Activated naive CD8-positive, alpha-beta T cell treated with anti-CD3 and anti-CD28 coated beads, Interleukin-2, amount 10 ng/mL, durations not matched to agents 7 days and 5 days (primary cell): ENCODE measurements at regions not wholly inside any gene's neighbourhood (a gene's known extent, or its start where the extent isn't known, plus 50 kb on each side); places are given as distances from the start of the nearest gene placed in this dataset.

Experiments used
- ATAC-seq: fragments of 150-1000 bp; cut with Tn5 transposase; one replicate; pipeline ENCODE4 v1.10.0; 2021; ENCODE audit warnings: low read depth, moderate library complexity
- POLR2A ChIA-PET: fragments of 350-600 bp; sonication (Branson Sonifier 250); formaldehyde crosslinking; loops from one replicate; lab custom pipeline; 2021; ENCODE audit warnings: antibody characterized with exemption; lab: Charles Lee
- DNase-seq: peaks from one replicate; pipeline ENCODE4 v3.0.0; 2021
- H3K27ac Mint-ChIP-seq: one replicate; pipeline ENCODE4 v1.8.0; 2022; ENCODE audit warnings: mild to moderate bottlenecking, mixed read lengths
- H3K27me3 Mint-ChIP-seq: one replicate; pipeline ENCODE4 v1.8.0; 2022; ENCODE audit warnings: mild to moderate bottlenecking, moderate library complexity, mixed read lengths
- H3K36me3 Mint-ChIP-seq: one replicate; pipeline ENCODE4 v1.8.0; 2021; ENCODE audit warnings: mild to moderate bottlenecking, mixed read lengths
- H3K4me1 Mint-ChIP-seq: one replicate; pipeline ENCODE4 v1.8.0; 2021; ENCODE audit warnings: mixed read lengths
- H3K4me3 Mint-ChIP-seq: one replicate; pipeline ENCODE4 v1.8.0; 2022; ENCODE audit warnings: mild to moderate bottlenecking, moderate library complexity, mixed read lengths
- H3K9me3 Mint-ChIP-seq: one replicate; pipeline ENCODE4 v1.8.0; 2021; ENCODE audit warnings: mixed read lengths

GRCh38 chr1:177794376-177794991 lies 175.4 kb downstream of the SEC16B start:
- ATAC-seq (no peak), DNase-seq (no peak)
- Mint-ChIP-seq H3K4me1 (no peaks in the 10 kb centered on the region), H3K36me3 (no peaks in the 10 kb centered on the region), H3K27ac (no peak overlapping the region), H3K4me3 (no peak overlapping the region), H3K27me3 (no peaks in the 10 kb centered on the region), H3K9me3 (no peaks in the 10 kb centered on the region)
- POLR2A ChIA-PET, result no interaction called here

DNA sequence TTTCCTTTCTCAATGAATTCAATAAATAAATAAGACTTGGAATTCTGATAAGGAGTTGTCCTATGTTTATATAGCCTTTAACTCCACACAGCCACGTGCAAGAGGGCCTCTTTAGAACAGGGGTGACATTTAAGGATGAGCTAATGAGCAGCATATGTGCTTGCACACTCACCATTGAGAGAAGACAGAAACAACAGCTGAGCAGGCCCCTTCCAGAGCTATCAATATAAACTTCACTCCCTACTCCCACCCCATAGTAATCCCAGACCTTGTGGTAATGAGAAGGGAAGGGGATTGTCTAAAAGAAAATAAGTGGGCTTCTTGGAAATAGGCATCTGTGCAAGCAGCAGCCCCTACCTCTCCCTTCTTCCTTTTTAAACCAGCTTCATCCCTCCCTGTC lies 176.0 kb downstream of the SEC16B start:
- H3K27me3 Mint-ChIP-seq, result no peaks in the 10 kb centered on the region
- POLR2A ChIA-PET, result no interaction called here

GRCh38 chr1:177790566-177790965 lies 179.3 kb downstream of the SEC16B start:
- ATAC-seq (no peak), DNase-seq (no peak)
- H3K27ac Mint-ChIP-seq, result no peak overlapping the region
- POLR2A ChIA-PET, result no interaction called here
- no peaks in the 10 kb centered on the region for H3K36me3 Mint-ChIP-seq
- no peak overlapping the region for H3K4me3 Mint-ChIP-seq
- H3K4me1 Mint-ChIP-seq, result no peaks in the 10 kb centered on the region
- no peaks in the 10 kb centered on the region for H3K27me3 Mint-ChIP-seq
- H3K9me3 Mint-ChIP-seq, result no peaks in the 10 kb centered on the region

More for the DNA sequence above, 176.0 kb downstream of the SEC16B start:
- Mint-ChIP-seq H3K9me3 (no peaks in the 10 kb centered on the region), H3K4me3 (no peak overlapping the region), H3K4me1 (no peaks in the 10 kb centered on the region), H3K27ac (no peak overlapping the region), H3K36me3 (no peaks in the 10 kb centered on the region)
- ATAC-seq (no peak), DNase-seq (no peak)

DNA sequence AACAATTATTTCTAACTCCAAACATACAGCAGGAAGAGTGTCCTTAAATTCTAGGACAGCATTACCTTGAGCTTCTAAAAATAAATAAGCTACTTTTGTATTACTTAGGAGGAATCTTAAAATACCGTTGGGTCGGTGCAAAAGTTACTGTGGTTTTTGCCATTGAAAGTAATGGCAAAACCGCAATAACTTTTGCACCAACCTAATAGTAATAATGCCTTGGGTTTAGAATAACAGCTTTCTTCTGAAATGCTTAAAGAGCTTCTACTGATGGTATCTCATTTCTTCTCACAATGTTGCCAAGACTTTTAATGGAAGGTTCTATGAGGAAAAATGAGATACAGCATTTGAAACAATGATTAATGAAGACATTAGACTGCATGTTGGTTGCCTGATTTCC lies 179.9 kb downstream of the SEC16B start:
- POLR2A ChIA-PET, result no interaction called here
- no peaks in the 10 kb centered on the region for H3K9me3 Mint-ChIP-seq
- no peaks in the 10 kb centered on the region for H3K36me3 Mint-ChIP-seq
- H3K27ac Mint-ChIP-seq, result no peak overlapping the region
- ATAC-seq (no peak), DNase-seq (no peak)
- no peaks in the 10 kb centered on the region for H3K4me1 Mint-ChIP-seq
- no peaks in the 10 kb centered on the region for H3K27me3 Mint-ChIP-seq
- no peak overlapping the region for H3K4me3 Mint-ChIP-seq

GRCh38 chr1:177786176-177786745 lies 183.6 kb downstream of the SEC16B start:
- POLR2A ChIA-PET, result no interaction called here
- no peaks in the 10 kb centered on the region for H3K4me1 Mint-ChIP-seq
- DNase-seq, result no peak
- no peaks in the 10 kb centered on the region for H3K36me3 Mint-ChIP-seq
- no peaks in the 10 kb centered on the region for H3K9me3 Mint-ChIP-seq
- no peaks in the 10 kb centered on the region for H3K27me3 Mint-ChIP-seq
- no peak for ATAC-seq
- H3K4me3 Mint-ChIP-seq, result no peak overlapping the region
- no peak overlapping the region for H3K27ac Mint-ChIP-seq

DNA sequence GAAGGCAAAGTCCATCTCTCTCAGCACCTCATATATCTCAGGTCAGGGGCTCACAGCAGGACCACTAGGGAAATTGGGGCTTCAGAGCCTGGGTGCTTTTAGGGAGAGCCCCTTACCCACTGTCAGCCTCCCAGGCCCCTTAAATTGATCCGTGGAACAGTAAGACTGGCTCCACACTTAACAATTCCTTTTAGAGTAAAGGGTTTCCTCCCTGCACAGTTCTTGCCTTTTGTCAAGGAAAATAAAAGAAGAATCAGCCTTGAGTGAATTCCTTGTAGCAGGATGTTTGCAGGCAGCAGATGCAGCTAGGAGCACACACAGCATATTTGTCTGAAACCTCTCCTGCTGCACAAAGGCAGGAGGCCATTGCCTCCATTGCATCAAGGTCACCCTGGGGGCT lies 184.9 kb downstream of the SEC16B start:
- no peaks in the 10 kb centered on the region for H3K27me3 Mint-ChIP-seq
- H3K27ac Mint-ChIP-seq, result no peak overlapping the region
- POLR2A ChIA-PET, result no interaction called here
- no peaks in the 10 kb centered on the region for H3K4me1 Mint-ChIP-seq
- DNase-seq (no peak), ATAC-seq (no peak)
- H3K9me3 Mint-ChIP-seq, result no peaks in the 10 kb centered on the region
- H3K36me3 Mint-ChIP-seq, result no peaks in the 10 kb centered on the region
- no peak overlapping the region for H3K4me3 Mint-ChIP-seq

DNA sequence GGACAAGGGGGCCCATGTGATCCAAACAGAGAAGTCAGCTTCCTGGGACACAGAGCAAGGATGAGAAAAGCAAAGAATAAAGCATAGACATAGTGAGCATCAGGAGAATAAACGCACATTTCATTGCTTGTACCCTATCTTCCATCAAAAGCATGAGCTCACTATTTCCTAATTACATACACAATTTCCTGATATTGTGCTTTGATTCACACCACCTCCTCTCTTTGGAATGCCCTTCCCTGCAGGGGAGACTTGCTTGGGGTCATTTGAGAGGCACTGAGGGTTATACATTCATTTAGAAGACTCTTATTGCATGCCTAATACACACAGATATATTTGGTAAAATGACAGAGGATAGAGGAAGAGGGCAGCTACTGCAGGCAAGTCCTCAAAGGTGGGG lies 185.4 kb downstream of the SEC16B start:
- Mint-ChIP-seq H3K4me1 (no peaks in the 10 kb centered on the region), H3K27me3 (peaks cover 2% of the 10 kb centered on the region), H3K27ac (no peak overlapping the region), H3K36me3 (no peaks in the 10 kb centered on the region), H3K9me3 (no peaks in the 10 kb centered on the region), H3K4me3 (no peak overlapping the region)
- DNase-seq (no peak), ATAC-seq (no peak)
- POLR2A ChIA-PET, result no interaction called here

GRCh38 chr1:177783051-177783450 lies 186.8 kb downstream of the SEC16B start:
- H3K27ac Mint-ChIP-seq, result no peak overlapping the region
- no peak for ATAC-seq

GRCh38 chr1:177780096-177780700 lies 189.7 kb downstream of the SEC16B start:
- POLR2A ChIA-PET, result no interaction called here
- H3K27me3 Mint-ChIP-seq, result peaks cover 2% of the 10 kb centered on the region
- no peaks in the 10 kb centered on the region for H3K4me1 Mint-ChIP-seq
- DNase-seq (no peak), ATAC-seq (no peak)
- no peak overlapping the region for H3K4me3 Mint-ChIP-seq
- H3K9me3 Mint-ChIP-seq, result no peaks in the 10 kb centered on the region
- no peaks in the 10 kb centered on the region for H3K36me3 Mint-ChIP-seq
- no peak overlapping the region for H3K27ac Mint-ChIP-seq

More at GRCh38 chr1:177783051-177783450, 186.8 kb downstream of the SEC16B start:
- no peak overlapping the region for H3K4me3 Mint-ChIP-seq
- peaks cover 2% of the 10 kb centered on the region for H3K27me3 Mint-ChIP-seq
- H3K9me3 Mint-ChIP-seq, result no peaks in the 10 kb centered on the region
- POLR2A ChIA-PET, result no interaction called here
- no peaks in the 10 kb centered on the region for H3K36me3 Mint-ChIP-seq
- H3K4me1 Mint-ChIP-seq, result no peaks in the 10 kb centered on the region
- DNase-seq, result no peak

GRCh38 chr1:177779166-177779965 lies 190.5 kb downstream of the SEC16B start:
- H3K36me3 Mint-ChIP-seq, result no peaks in the 10 kb centered on the region
- no peak overlapping the region for H3K27ac Mint-ChIP-seq
- no peaks in the 10 kb centered on the region for H3K9me3 Mint-ChIP-seq
- DNase-seq (no peak), ATAC-seq (no peak)
- no peaks in the 10 kb centered on the region for H3K4me1 Mint-ChIP-seq
- H3K4me3 Mint-ChIP-seq, result no peak overlapping the region
- POLR2A ChIA-PET, result no interaction called here
- H3K27me3 Mint-ChIP-seq, result peaks cover 2% of the 10 kb centered on the region

DNA sequence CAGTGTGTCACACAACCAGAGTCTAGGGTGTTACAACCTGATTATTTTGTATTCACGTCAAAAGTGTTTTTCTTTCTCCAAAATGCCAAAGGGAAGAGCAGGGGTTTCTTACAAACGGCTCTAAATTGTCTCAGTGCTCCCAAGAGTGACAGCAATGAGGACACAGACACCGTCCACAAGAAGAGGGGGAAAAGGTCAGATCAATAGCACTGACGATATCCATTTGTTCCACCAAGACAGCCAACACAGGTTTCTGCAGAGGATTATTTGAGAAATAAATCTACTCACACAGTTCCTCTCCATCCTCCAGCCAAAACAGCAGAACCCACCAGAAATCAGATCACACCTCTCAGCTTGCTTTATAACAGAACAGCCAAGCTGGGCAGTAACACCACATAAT lies 193.9 kb downstream of the SEC16B start:
- Mint-ChIP-seq H3K36me3 (no peaks in the 10 kb centered on the region), H3K4me1 (no peaks in the 10 kb centered on the region), H3K4me3 (no peak overlapping the region), H3K27ac (no peak overlapping the region), H3K9me3 (peaks cover 1% of the 10 kb centered on the region), H3K27me3 (peaks cover 2% of the 10 kb centered on the region)
- POLR2A ChIA-PET, result no interaction called here
- DNase-seq, result no peak
- ATAC-seq, result no peak

GRCh38 chr1:177772386-177772960 lies 197.4 kb downstream of the SEC16B start:
- Mint-ChIP-seq H3K27me3 (no peaks in the 10 kb centered on the region), H3K4me1 (no peaks in the 10 kb centered on the region), H3K27ac (no peak overlapping the region), H3K4me3 (no peak overlapping the region), H3K9me3 (peaks cover 1% of the 10 kb centered on the region), H3K36me3 (no peaks in the 10 kb centered on the region)
- POLR2A ChIA-PET, result no interaction called here
- DNase-seq, result no peak
- no peak for ATAC-seq

GRCh38 chr1:177771688-177772087 lies 198.2 kb downstream of the SEC16B start:
- H3K4me1 Mint-ChIP-seq, result no peaks in the 10 kb centered on the region
- ATAC-seq (no peak), DNase-seq (no peak)
- H3K4me3 Mint-ChIP-seq, result no peak overlapping the region
- peaks cover 1% of the 10 kb centered on the region for H3K9me3 Mint-ChIP-seq
- no peaks in the 10 kb centered on the region for H3K27me3 Mint-ChIP-seq
- H3K36me3 Mint-ChIP-seq, result no peaks in the 10 kb centered on the region
- no peak overlapping the region for H3K27ac Mint-ChIP-seq
- POLR2A ChIA-PET, result no interaction called here
